IMR-90 (cell line): ENCODE measurements at regions not wholly inside any gene's neighbourhood (a gene's known extent, or its start where the extent isn't known, plus 50 kb on each side); places are given as distances from the start of the nearest gene placed in this dataset.

Experiments used
- ATAC-seq: fragments of 200-7000 bp; cut with Tn5 transposase; 2 replicates; pipeline ENCODE4 v1.9.1; 2020; ENCODE audit warnings: low read depth, mild to moderate bottlenecking, moderate library complexity
- BruUV-seq: library from RNA; stranded (reverse); fragments of 400-500 nt; replicated peaks from 2 replicates; lab custom pipeline; 2021; lab: Mats Ljungman, UMichigan
- CTCF ChIA-PET: fragments of 300-600 bp; formaldehyde crosslinking; extraction: SDS; loops from one replicate; lab custom pipeline; 2021; ENCODE audit warnings: antibody characterized with exemption; lab: Yijun Ruan, JAX
- POLR2A ChIA-PET: fragments of 300-600 bp; sonication (Branson Sonifier 250); formaldehyde crosslinking; loops from one replicate; lab custom pipeline; 2022; ENCODE audit warnings: antibody characterized with exemption; ENCODE audit not compliant: unreplicated experiment; lab: Charles Lee
- DNase-seq: peaks from one replicate; pipeline ENCODE4 v3.0.0; 2013
- H2AFZ ChIP-seq: replicated peaks from 2 replicates; pipeline ENCODE3; 2013; ENCODE audit warnings: low read length, mild to moderate bottlenecking; ENCODE audit not compliant: poor library complexity
- H2AK5ac ChIP-seq: 2 replicates; pipeline ENCODE4 v1.6.1; 2013; ENCODE audit warnings: low read depth, low read length, inconsistent platforms
- H2AK9ac ChIP-seq: replicated peaks from 2 replicates; pipeline ENCODE3; 2013; ENCODE audit warnings: mild to moderate bottlenecking, low read depth, low read length, moderate library complexity; ENCODE audit not compliant: poor library complexity
- H2BK120ac ChIP-seq: 2 replicates; pipeline ENCODE4 v1.6.1; 2013; ENCODE audit warnings: low read depth, low read length, inconsistent platforms
- H2BK15ac ChIP-seq: 3 replicates; pipeline ENCODE4 v1.6.1; 2013; ENCODE audit warnings: low read depth, low read length, inconsistent platforms
- H2BK20ac ChIP-seq: 2 replicates; pipeline ENCODE4 v1.6.1; 2013; ENCODE audit warnings: low read depth, mild to moderate bottlenecking, inconsistent platforms, low read length, moderate library complexity
- H2BK5ac ChIP-seq: 2 replicates; pipeline ENCODE4 v1.6.1; 2013; ENCODE audit warnings: mild to moderate bottlenecking, low read depth, low read length, inconsistent platforms; ENCODE audit not compliant: poor library complexity, severe bottlenecking
- H3K14ac ChIP-seq: replicated peaks from 2 replicates; pipeline ENCODE4 v1.6.1; 2013; ENCODE audit warnings: low read depth, low read length, inconsistent platforms
- H3K18ac ChIP-seq: 2 replicates; pipeline ENCODE4 v1.6.1; 2013; ENCODE audit warnings: low read depth, low read length, control low read depth
- H3K23ac ChIP-seq: 2 replicates; pipeline ENCODE4 v1.6.1; 2013; ENCODE audit warnings: low read depth, low read length, inconsistent platforms
- H3K27ac ChIP-seq: 2 replicates; pipeline ENCODE4 v1.5.1; 2013; ENCODE audit warnings: mild to moderate bottlenecking, control low read depth, low read length; ENCODE audit not compliant: insufficient read depth
- H3K27me3 ChIP-seq: 2 replicates; pipeline ENCODE4 v1.6.1; 2013; ENCODE audit warnings: low read length; ENCODE audit not compliant: control insufficient read depth, insufficient read depth
- H3K36me3 ChIP-seq: 2 replicates; pipeline ENCODE4 v1.6.1; 2013; ENCODE audit warnings: low read length, mixed read lengths; ENCODE audit not compliant: control insufficient read depth, insufficient read depth
- H3K4ac ChIP-seq: 2 replicates; pipeline ENCODE4 v1.6.1; 2013; ENCODE audit warnings: low read depth, low read length, inconsistent platforms
- H3K4me1 ChIP-seq: 2 replicates; pipeline ENCODE4 v1.6.1; 2013; ENCODE audit warnings: low read length, mixed read lengths; ENCODE audit not compliant: control insufficient read depth, insufficient read depth
- H3K4me2 ChIP-seq: 2 replicates; pipeline ENCODE4 v1.6.1; 2013; ENCODE audit warnings: low read depth, mild to moderate bottlenecking, control low read depth, low read length, moderate library complexity
- H3K4me3 ChIP-seq: 2 replicates; pipeline ENCODE4 v1.5.1; 2013; ENCODE audit warnings: low read depth, mild to moderate bottlenecking, control low read depth, low read length, moderate library complexity; ENCODE audit not compliant: insufficient read depth
- H3K56ac ChIP-seq: 2 replicates; pipeline ENCODE4 v1.6.1; 2013; ENCODE audit warnings: low read length, inconsistent platforms; ENCODE audit not compliant: insufficient read depth; ENCODE audit errors: extremely low read depth
- H3K79me1 ChIP-seq, 2 experiments: 2 replicates each; pipeline ENCODE4 v1.6.1; 2013; ENCODE audit warnings: low read length in 2 of 2, inconsistent platforms in 1 of 2, low read depth in 1 of 2
- H3K9ac ChIP-seq: 2 replicates; pipeline ENCODE4 v1.6.1; 2013; ENCODE audit warnings: low read depth, low read length, control low read depth
- H3K9me1 ChIP-seq: 2 replicates; pipeline ENCODE4 v1.6.1; 2013; ENCODE audit warnings: low read length, inconsistent platforms; ENCODE audit not compliant: insufficient read depth
- H3K9me3 ChIP-seq: 2 replicates; pipeline ENCODE4 v1.6.1; 2013; ENCODE audit warnings: low read length; ENCODE audit not compliant: control insufficient read depth, insufficient read depth
- H4K20me1 ChIP-seq: 2 replicates; pipeline ENCODE4 v1.6.1; 2013; ENCODE audit warnings: low read length, inconsistent platforms; ENCODE audit not compliant: insufficient read depth
- H4K5ac ChIP-seq: 2 replicates; pipeline ENCODE4 v1.6.1; 2013; ENCODE audit warnings: mild to moderate bottlenecking, low read depth, low read length, control low read depth
- H4K8ac ChIP-seq, 2 experiments: 2 replicates each; pipeline ENCODE4 v1.6.1; 2013; ENCODE audit warnings: low read depth in 2 of 2, low read length in 2 of 2, control low read depth in 1 of 2, inconsistent platforms in 1 of 2
- H4K91ac ChIP-seq: 2 replicates; pipeline ENCODE4 v1.6.1; 2013; ENCODE audit warnings: low read depth, low read length, inconsistent platforms; ENCODE audit not compliant: insufficient read depth
- BHLHE40 ChIP-seq: fragments of 150-350 bp; IDR thresholded peaks from 2 replicates; pipeline ENCODE4 v1.6.1; 2016; ENCODE audit warnings: mild to moderate bottlenecking, low read depth, low read length
- CEBPB ChIP-seq: IDR thresholded peaks from 2 replicates; pipeline ENCODE4 v1.6.1; 2012; ENCODE audit warnings: low read depth, low read length, improper control_type of control experiment
- CHD1 ChIP-seq: IDR thresholded peaks from 2 replicates; pipeline ENCODE4 v1.6.1; 2012; ENCODE audit warnings: low read depth, low read length, improper control_type of control experiment
- CTCF ChIP-seq: conservative IDR thresholded peaks from 2 replicates; pipeline ENCODE4 v1.5.1; 2012; ENCODE audit warnings: mild to moderate bottlenecking, low read depth, low read length, improper control_type of control experiment
- ELK1 ChIP-seq: fragments of 150-350 bp; IDR thresholded peaks from 2 replicates; pipeline ENCODE4 v1.6.1; 2016; ENCODE audit warnings: low read depth, mild to moderate bottlenecking, low read length, moderate library complexity, borderline replicate concordance
- FOS ChIP-seq: fragments of 150-350 bp; IDR thresholded peaks from 2 replicates; pipeline ENCODE4 v1.6.1; 2016; ENCODE audit warnings: low read depth, low read length
- MXI1 ChIP-seq: IDR thresholded peaks from 2 replicates; pipeline ENCODE4 v1.6.1; 2012; ENCODE audit warnings: low read depth, mild to moderate bottlenecking, low read length, moderate library complexity, borderline replicate concordance
- NFE2L2 ChIP-seq: fragments of 150-350 bp; IDR thresholded peaks from 2 replicates; pipeline ENCODE4 v1.6.1; 2016; ENCODE audit warnings: low read depth, mild to moderate bottlenecking, low read length
- POLR2A ChIP-seq: IDR thresholded peaks from 2 replicates; pipeline ENCODE4 v1.6.1; 2012; ENCODE audit warnings: mild to moderate bottlenecking, low read depth, low read length
- RAD21 ChIP-seq: IDR thresholded peaks from 2 replicates; pipeline ENCODE4 v1.6.1; 2012; ENCODE audit warnings: low read length, improper control_type of control experiment
- RCOR1 ChIP-seq: IDR thresholded peaks from 2 replicates; pipeline ENCODE4 v1.6.1; 2012; ENCODE audit warnings: mild to moderate bottlenecking, low read length, improper control_type of control experiment; ENCODE audit not compliant: insufficient replicate concordance
- RFX5 ChIP-seq: IDR thresholded peaks from 2 replicates; pipeline ENCODE4 v1.8.0; 2012; ENCODE audit warnings: low read depth, mild to moderate bottlenecking, low read length, moderate library complexity
- SMC3 ChIP-seq: fragments of 150-350 bp; IDR thresholded peaks from 2 replicates; pipeline ENCODE4 v1.6.1; 2016; ENCODE audit warnings: low read depth, mild to moderate bottlenecking, antibody characterized with exemption, low read length, moderate library complexity
- USF2 ChIP-seq: fragments of 150-350 bp; IDR thresholded peaks from 2 replicates; pipeline ENCODE4 v1.6.1; 2017; ENCODE audit warnings: mild to moderate bottlenecking, antibody characterized with exemption, low read length, low read depth
- WGBS, 2 experiments: methylation state at CpG; one replicate each; pipeline versions ENCODE4 v1.1.5 to v1.1.7; 2013; ENCODE audit warnings: missing lambda C conversion rate in 2 of 2; ENCODE audit not compliant: insufficient read length in 1 of 2; ENCODE audit errors: extremely low coverage in 2 of 2; 5-methylcytosine and 5-hydroxymethylcytosine counted together
- dilution Hi-C: fragments of 300-500 bp; cut with HindIII; formaldehyde crosslinking; loops from one replicate; pipeline ENCODE4 v1.14.3; 2018; ENCODE audit warnings: low sequenced_read_pairs; ENCODE audit not compliant: unreplicated experiment
- in situ Hi-C: fragments of 300-500 bp; cut with MboI; formaldehyde crosslinking; loops from 3 replicates; pipeline ENCODE4 v1.14.3; 2019; ENCODE audit warnings: low sequenced_read_pairs, inconsistent platforms, mixed read lengths
- intact Hi-C: fragments of 100-400 bp; cut with micrococcal nuclease; formaldehyde crosslinking; loops from 2 replicates; pipeline ENCODE4 v1.10.0; 2022

GRCh38 chr17:73956595-73957465 lies 246.6 kb upstream of the RPL38 start:
- no TSS peak for BruUV-seq
- H4K8ac ChIP-seq = no peak overlapping the region
- no peak overlapping the region for H2AK5ac ChIP-seq
- no peak overlapping the region for H3K27ac ChIP-seq
- H3K56ac ChIP-seq = no peak overlapping the region
- WGBS, 2 experiments = 33% methylated on average over 3 of the region's 15 CpGs; no CpG with 5 or more reads in 1 of the 2 experiments
- no peak for ATAC-seq
- no peak overlapping the region for H3K14ac ChIP-seq
- H3K36me3 ChIP-seq = no peaks in the 10 kb centered on the region
- H3K23ac ChIP-seq = no peak overlapping the region
- CTCF ChIA-PET = no interaction called here
- no peaks in the 10 kb centered on the region for H3K79me1 ChIP-seq
- no peak overlapping the region for H3K18ac ChIP-seq
- peaks cover 36% of the 10 kb centered on the region for H3K9me3 ChIP-seq
- dilution Hi-C loops (no loop called here), intact Hi-C loops (no loop called here), in situ Hi-C loops (loop anchor here (25.0 kb wide), 1 partner anchor 155 kb away; no protein-coding TSS in a partner anchor)
- H3K4me2 ChIP-seq = no peak overlapping the region
- no peaks in the 10 kb centered on the region for H3K9me1 ChIP-seq
- H3K4me3 ChIP-seq = no peak overlapping the region
- no peaks in the 10 kb centered on the region for H3K27me3 ChIP-seq
- no peak overlapping the region for H2AK9ac ChIP-seq
- H2BK5ac ChIP-seq = no peak overlapping the region
- no peak overlapping the region for H2BK15ac ChIP-seq
- H2BK20ac ChIP-seq = no peak overlapping the region
- H3K4ac ChIP-seq = no peak overlapping the region
- H2AFZ ChIP-seq = no peak overlapping the region
- no peak overlapping the region for H4K5ac ChIP-seq
- DNase-seq = no peak
- H4K20me1 ChIP-seq = no peaks in the 10 kb centered on the region
- H3K4me1 ChIP-seq = no peaks in the 10 kb centered on the region
- no peak overlapping the region for H4K91ac ChIP-seq
- no peak overlapping the region for H2BK120ac ChIP-seq
- POLR2A ChIA-PET = no interaction called here
- H3K9ac ChIP-seq = no peak overlapping the region
- TF ChIP-seq ELK1 (no peak), RFX5 (no peak), CTCF (no peak), SMC3 (no peak), RAD21 (no peak), RCOR1 (no peak), MXI1 (no peak), USF2 (no peak), POLR2A (no peak), CEBPB (no peak), CHD1 (no peak), BHLHE40 (no peak), FOS (no peak), NFE2L2 (no peak)
